Thyroid gland (tissue), 4 donors: ENCODE measurements at regions not wholly inside any gene's neighbourhood (a gene's known extent, or its start where the extent isn't known, plus 50 kb on each side); places are given as distances from the start of the nearest gene placed in this dataset.

Experiments
- POLR2A ChIP-seq, 2 donors: fragments of 450-650 bp; IDR thresholded peaks; one replicate each; pipeline ENCODE4 v1.6.1; 2017; ENCODE audit warnings: antibody characterized with exemption in 2 of 2, mild to moderate bottlenecking in 2 of 2, moderate library complexity in 1 of 2
- TF ChIP-seq, protein P1 (sequence below), 6 experiments: fragments of 200-600 bp in 3 of 6; fragments of 450-650 bp in 3 of 6; sonication (generic) in 3 of 6; IDR thresholded peaks; one replicate each; pipeline ENCODE4 v1.5.1; 2016 to 2019; ENCODE audit warnings: antibody characterized with exemption in 6 of 6, mild to moderate bottlenecking in 2 of 6, inconsistent platforms in 1 of 6, moderate library complexity in 1 of 6

DNA sequence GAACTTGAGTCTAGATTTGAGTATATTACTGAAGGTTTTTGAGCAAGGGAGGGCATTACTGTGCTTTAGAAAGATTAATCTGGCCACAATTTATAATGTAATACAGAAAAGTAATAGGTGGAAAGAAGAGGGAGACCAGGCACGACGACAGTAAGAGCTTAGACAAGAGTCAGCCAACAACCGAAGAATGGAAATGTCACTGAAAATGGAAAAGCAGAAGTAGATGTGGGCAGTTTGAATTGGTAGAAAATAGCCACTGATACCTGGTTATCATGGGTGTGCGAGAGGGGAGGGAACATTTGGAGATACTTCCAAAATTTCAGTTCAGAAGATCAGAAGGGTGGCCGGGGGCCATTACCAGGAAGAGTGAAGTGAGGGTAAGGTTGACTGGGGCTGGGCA is 339.1 kb downstream of the UTRN start:
- TF ChIP-seq, protein P1, sequence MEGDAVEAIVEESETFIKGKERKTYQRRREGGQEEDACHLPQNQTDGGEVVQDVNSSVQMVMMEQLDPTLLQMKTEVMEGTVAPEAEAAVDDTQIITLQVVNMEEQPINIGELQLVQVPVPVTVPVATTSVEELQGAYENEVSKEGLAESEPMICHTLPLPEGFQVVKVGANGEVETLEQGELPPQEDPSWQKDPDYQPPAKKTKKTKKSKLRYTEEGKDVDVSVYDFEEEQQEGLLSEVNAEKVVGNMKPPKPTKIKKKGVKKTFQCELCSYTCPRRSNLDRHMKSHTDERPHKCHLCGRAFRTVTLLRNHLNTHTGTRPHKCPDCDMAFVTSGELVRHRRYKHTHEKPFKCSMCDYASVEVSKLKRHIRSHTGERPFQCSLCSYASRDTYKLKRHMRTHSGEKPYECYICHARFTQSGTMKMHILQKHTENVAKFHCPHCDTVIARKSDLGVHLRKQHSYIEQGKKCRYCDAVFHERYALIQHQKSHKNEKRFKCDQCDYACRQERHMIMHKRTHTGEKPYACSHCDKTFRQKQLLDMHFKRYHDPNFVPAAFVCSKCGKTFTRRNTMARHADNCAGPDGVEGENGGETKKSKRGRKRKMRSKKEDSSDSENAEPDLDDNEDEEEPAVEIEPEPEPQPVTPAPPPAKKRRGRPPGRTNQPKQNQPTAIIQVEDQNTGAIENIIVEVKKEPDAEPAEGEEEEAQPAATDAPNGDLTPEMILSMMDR (IDR thresholded peaks at IDR 0.05): no peak
- no peak for TF ChIP-seq POLR2A (IDR thresholded peaks at IDR 0.05)
